Activated CD4-positive, alpha-beta T cell treated with anti-CD3 and anti-CD28 coated beads for 36 hours (primary cell): ENCODE measurements at regions not wholly inside any gene's neighbourhood (a gene's known extent, or its start where the extent isn't known, plus 50 kb on each side); places are given as distances from the start of the nearest gene placed in this dataset.

ENCODE experiments used
- ATAC-seq: fragments of 200-7000 bp; cut with Tn5 transposase; one replicate; pipeline ENCODE4 v1.10.0; 2021; ENCODE audit warnings: mild to moderate bottlenecking, moderate library complexity
- CTCF ChIA-PET: fragments of 350-600 bp; sonication (Branson Sonifier 250); formaldehyde crosslinking; loops from one replicate; lab custom pipeline; 2021; ENCODE audit warnings: antibody characterized with exemption; lab: Charles Lee
- POLR2A ChIA-PET: fragments of 350-600 bp; sonication (Branson Sonifier 250); formaldehyde crosslinking; loops from one replicate; lab custom pipeline; 2021; ENCODE audit warnings: antibody characterized with exemption, inconsistent platforms; lab: Charles Lee
- DNase-seq: peaks from one replicate; pipeline ENCODE4 v3.0.0-alpha.2; 2020
- H3K27ac Mint-ChIP-seq: one replicate; pipeline ENCODE4 v1.8.0; 2021; ENCODE audit warnings: mixed read lengths
- H3K27me3 Mint-ChIP-seq: one replicate; pipeline ENCODE4 v1.8.0; 2021; ENCODE audit warnings: mixed read lengths
- H3K36me3 Mint-ChIP-seq: one replicate; pipeline ENCODE4 v1.8.0; 2021; ENCODE audit warnings: low read depth, mixed read lengths
- H3K4me1 Mint-ChIP-seq: one replicate; pipeline ENCODE4 v1.8.0; 2021; ENCODE audit warnings: mixed read lengths
- H3K4me3 Mint-ChIP-seq: one replicate; pipeline ENCODE4 v1.8.0; 2021; ENCODE audit warnings: mild to moderate bottlenecking, moderate library complexity, mixed read lengths
- H3K9me3 Mint-ChIP-seq: one replicate; pipeline ENCODE4 v1.8.0; 2021; ENCODE audit warnings: low read depth, mixed read lengths
- intact Hi-C, 2 experiments: fragments of 100-400 bp; cut with DNase I in 1 of 2; cut with micrococcal nuclease in 1 of 2; formaldehyde crosslinking; loops; one replicate each; pipeline versions ENCODE4 v1.14.2 to v1.15.1; 2022 to 2024; cut with DNase I, micrococcal nuclease

DNA sequence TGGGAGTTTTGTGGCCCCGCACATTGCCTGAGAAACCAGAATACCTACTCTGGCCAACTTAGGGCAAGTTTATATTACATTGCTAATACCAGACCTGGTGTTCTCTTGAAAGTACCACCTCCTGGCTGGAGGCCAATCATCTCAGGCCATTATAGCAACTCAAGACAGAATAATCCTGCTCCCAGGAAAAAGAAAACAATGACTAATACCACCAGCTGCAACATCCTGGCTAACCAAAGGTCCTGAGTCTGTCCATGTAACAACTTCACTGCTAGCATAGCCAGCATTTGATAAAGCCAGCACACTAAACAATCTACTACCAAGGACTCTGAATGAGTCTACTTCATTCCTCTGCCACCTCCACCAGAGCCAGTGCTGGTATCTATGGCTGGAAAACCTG is 1298.7 kb upstream of the CNTN5 start:
- DNase-seq = no peak
- Mint-ChIP-seq H3K4me3 (no peak overlapping the region), H3K27ac (no peak overlapping the region), H3K36me3 (no peaks in the 10 kb centered on the region), H3K9me3 (peaks cover 4% of the 10 kb centered on the region), H3K4me1 (no peaks in the 10 kb centered on the region), H3K27me3 (no peaks in the 10 kb centered on the region)
- ATAC-seq = no peak
- ChIA-PET CTCF (no interaction called here), POLR2A (no interaction called here)
- intact Hi-C loops = no loop called here

DNA sequence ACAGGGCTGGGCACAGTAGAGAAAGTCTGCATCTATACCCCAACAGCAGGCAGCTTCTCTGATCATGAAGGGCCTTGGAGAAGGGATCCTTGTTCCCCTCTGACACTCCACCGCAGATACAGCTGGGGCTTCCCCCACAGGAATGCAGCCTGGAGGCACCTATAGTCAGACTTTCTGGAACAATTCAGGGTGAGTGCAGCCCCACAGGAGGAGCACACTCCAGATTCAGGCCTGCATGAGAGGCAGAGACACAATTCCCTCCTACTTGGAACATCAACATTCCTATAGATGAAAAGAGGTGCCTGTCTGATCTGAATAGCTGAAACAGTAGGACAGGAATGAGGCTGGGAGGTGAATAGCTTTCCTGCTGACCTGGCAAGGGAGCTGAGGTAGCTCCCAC is 1298.0 kb upstream of the CNTN5 start:
- Mint-ChIP-seq H3K27me3 (no peaks in the 10 kb centered on the region), H3K4me3 (no peak overlapping the region), H3K9me3 (peaks cover 4% of the 10 kb centered on the region), H3K27ac (no peak overlapping the region), H3K4me1 (no peaks in the 10 kb centered on the region), H3K36me3 (no peaks in the 10 kb centered on the region)
- CTCF ChIA-PET = no interaction called here
- intact Hi-C loops = no loop called here
- DNase-seq (no peak), ATAC-seq (no peak)
- POLR2A ChIA-PET = no interaction called here

DNA sequence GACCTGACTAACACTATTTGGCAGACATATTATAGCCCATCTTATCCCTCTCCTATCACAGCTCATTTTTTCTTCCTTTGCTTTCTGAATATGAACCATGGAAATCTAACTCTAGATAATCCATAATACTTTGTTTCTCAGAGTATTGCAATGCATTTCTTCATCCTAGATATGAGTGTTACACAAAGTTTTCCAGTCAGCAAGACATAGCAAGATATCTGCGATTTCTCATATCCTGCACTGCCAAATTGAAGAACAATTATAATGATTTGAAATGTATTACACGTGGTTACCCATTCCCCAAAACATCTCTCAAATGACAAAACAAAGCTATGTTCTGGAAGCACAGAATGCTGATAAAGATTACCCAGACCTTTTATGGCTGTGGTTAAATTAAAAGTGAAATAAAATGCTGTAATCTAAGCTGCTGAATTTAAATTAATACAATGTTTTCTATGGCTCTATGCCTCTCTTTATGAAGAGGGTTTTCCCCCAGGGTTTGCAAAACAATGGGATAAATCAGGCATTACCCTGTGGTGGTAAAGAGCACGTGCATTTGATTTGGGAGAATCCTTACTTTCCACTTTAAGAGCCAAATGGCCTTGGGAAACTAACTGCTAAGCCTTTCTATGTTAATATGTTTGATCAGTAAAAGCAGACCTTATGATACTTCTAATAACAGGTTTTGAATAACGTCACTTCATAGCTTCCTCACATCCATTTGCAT is 1291.0 kb upstream of the CNTN5 start:
- no peak overlapping the region for H3K27ac Mint-ChIP-seq
- CTCF ChIA-PET = no interaction called here

DNA sequence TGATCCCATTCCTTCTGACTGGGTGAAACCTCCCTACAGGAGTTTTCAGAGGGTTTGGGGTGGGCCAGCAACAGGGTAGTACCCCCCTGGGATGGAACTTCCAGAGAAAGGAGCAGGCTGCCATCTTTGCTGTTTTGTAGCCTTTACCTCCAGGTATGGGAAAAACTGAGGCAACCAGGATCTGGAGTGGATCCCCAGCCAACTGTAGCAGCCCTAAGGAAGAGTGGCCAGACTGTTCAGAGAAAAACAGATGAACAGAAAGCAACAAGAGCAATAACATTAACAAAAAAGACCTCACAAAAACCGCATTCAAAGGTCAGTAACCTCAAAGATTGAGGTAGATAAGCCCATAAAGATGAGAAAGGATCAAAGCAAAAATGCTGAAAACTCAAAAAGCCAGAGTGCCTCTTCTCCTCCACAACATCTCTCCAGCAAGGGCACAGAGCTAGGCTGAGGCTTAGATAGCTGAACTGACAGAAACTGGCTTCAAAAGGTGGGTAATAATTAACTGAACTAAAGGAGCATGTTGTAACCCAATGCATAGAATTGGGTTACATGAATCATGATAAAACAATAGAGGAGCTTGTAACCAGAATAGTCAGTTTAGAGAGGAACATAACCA is 1288.6 kb upstream of the CNTN5 start:
- no peak overlapping the region for H3K4me3 Mint-ChIP-seq
- POLR2A ChIA-PET = no interaction called here
- no peaks in the 10 kb centered on the region for H3K27me3 Mint-ChIP-seq
- intact Hi-C loops = no loop called here
- DNase-seq = no peak
- ATAC-seq = no peak
- no peaks in the 10 kb centered on the region for H3K36me3 Mint-ChIP-seq
- CTCF ChIA-PET = no interaction called here
- no peaks in the 10 kb centered on the region for H3K4me1 Mint-ChIP-seq
- no peak overlapping the region for H3K27ac Mint-ChIP-seq
- peaks cover 11% of the 10 kb centered on the region for H3K9me3 Mint-ChIP-seq

More for the DNA sequence above, 1291.0 kb upstream of the CNTN5 start:
- Mint-ChIP-seq H3K27me3 (no peaks in the 10 kb centered on the region), H3K4me3 (no peak overlapping the region), H3K4me1 (no peaks in the 10 kb centered on the region), H3K36me3 (no peaks in the 10 kb centered on the region), H3K9me3 (peaks cover 15% of the 10 kb centered on the region)
- no peak for ATAC-seq
- intact Hi-C loops = no loop called here
- DNase-seq = no peak
- POLR2A ChIA-PET = interaction anchor here (0.5 kb wide), 1 partner anchor 605 kb away, joined by 3 read pairs; no protein-coding TSS in a partner anchor

DNA sequence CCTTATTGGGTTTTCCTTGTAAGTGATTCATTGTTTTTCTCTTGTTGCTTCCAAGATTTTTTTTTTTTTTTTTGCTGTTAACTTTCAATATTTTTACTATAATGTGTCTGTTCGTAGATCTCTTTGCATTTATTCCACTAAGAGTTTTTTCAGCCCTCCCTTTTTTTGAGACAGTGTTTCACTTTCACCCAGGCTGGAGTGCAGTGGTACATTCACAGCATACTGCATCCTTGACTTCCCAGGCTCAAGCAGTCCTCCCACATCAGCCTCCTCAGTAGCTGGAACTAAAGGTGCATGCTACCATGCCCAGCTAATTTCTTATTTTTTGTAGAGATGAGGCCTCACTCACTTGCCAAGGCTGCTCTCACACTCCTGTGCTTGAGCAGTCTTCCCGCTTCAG is 1282.0 kb upstream of the CNTN5 start:
- Mint-ChIP-seq H3K27ac (no peak overlapping the region), H3K36me3 (no peaks in the 10 kb centered on the region), H3K27me3 (no peaks in the 10 kb centered on the region), H3K4me1 (no peaks in the 10 kb centered on the region), H3K9me3 (peaks cover 10% of the 10 kb centered on the region), H3K4me3 (no peak overlapping the region)
- POLR2A ChIA-PET = no interaction called here
- ATAC-seq (no peak), DNase-seq (no peak)
- intact Hi-C loops = no loop called here
- CTCF ChIA-PET = interaction anchor here (0.9 kb wide), 1 partner anchor 10 kb away, joined by 3 read pairs; no protein-coding TSS in a partner anchor

DNA sequence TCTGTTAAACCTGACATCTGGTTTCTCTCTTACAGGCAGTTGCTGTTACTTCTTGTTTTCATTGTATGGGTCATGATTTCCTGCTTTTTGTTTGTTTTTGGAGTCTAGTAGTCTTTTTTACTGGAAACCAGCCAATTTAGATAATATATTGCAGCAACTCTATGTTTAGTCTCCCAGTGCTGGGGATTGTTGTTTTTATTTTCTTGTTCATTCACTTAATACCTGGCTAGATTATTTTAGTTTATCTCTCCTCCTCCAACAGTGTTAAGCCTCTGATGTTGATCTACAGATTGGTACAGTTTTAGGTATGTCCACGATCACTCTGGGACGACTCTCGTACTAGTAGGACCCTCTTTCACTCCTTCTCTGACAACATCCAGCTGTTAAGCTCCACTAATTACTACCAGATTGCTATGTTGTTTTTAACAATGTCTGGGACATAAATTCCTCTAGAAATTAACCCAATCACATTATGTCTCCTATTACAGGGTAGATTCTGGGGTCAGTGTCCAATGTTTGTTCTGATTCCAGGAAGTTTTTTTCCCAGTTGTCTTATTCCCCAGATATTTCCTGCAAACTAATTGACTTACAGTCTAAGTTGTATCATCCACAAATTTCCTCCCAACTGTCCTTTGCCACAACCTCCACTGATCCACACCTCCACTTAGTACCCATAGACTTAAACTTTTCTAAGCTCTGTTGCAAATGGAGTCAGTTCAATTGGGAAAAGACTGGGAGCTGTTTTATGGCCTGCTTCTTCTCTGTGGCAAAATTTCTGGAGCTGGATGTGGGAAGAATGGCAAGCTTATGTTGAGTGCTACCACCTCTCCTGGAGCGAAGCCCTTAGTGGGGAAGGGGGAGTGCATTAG is 1280.6 kb upstream of the CNTN5 start:
- DNase-seq (no peak), ATAC-seq (no peak)
- Mint-ChIP-seq H3K4me3 (no peak overlapping the region), H3K36me3 (no peaks in the 10 kb centered on the region), H3K27me3 (no peaks in the 10 kb centered on the region), H3K4me1 (no peaks in the 10 kb centered on the region), H3K9me3 (peaks cover 4% of the 10 kb centered on the region), H3K27ac (no peak overlapping the region)
- intact Hi-C loops = no loop called here
- ChIA-PET CTCF (no interaction called here), POLR2A (interaction anchor here (0.6 to 0.7 kb wide), 2 partner anchors 501 to 1690 kb away, joined by 3 to 4 read pairs; no protein-coding TSS in a partner anchor)

DNA sequence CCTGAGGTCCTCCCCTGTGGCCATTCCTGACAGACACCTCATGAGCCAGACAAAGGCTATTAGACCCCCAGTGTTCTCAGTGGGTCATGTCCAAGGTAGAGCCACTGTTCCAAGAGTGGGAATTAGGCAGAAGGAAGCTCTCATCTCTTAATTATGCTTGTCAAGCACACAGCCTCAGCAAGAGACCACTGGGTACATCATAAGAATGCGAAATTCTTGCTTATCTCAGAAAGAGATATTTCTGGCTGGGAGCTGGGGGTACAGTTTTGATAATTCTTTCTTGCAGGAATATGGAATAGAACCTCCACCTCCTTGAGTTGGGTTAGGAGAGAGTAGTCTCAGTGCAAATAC is 1280.0 kb upstream of the CNTN5 start:
- intact Hi-C loops = no loop called here
- Mint-ChIP-seq H3K9me3 (peaks cover 4% of the 10 kb centered on the region), H3K36me3 (no peaks in the 10 kb centered on the region), H3K4me1 (no peaks in the 10 kb centered on the region), H3K27me3 (no peaks in the 10 kb centered on the region), H3K27ac (no peak overlapping the region), H3K4me3 (no peak overlapping the region)
- ATAC-seq (no peak), DNase-seq (no peak)
- POLR2A ChIA-PET = interaction anchor here (0.7 kb wide), 1 partner anchor 502 kb away, joined by 4 read pairs; no protein-coding TSS in a partner anchor
- CTCF ChIA-PET = no interaction called here

DNA sequence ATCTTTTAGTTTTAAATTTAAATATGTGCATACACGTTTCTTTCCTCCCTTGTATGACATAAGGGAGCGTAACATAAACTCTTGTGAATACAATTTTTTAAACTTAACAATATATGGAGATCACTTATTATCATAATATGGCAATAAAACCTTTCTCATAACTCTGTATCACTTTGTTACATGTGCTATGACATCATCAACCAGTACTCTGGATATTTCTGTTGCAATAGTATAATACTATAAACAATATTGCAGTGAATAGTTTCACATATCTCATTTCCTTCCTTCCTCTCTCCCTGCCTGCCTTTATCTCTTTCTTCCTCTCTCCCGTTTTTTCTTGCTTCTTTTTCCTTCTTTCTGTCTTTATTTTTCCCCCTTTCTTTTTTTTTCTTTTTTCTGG is 1278.0 kb upstream of the CNTN5 start:
- intact Hi-C loops = no loop called here
- Mint-ChIP-seq H3K27ac (no peak overlapping the region), H3K4me1 (no peaks in the 10 kb centered on the region), H3K36me3 (no peaks in the 10 kb centered on the region), H3K27me3 (no peaks in the 10 kb centered on the region), H3K4me3 (no peak overlapping the region), H3K9me3 (no peaks in the 10 kb centered on the region)
- ATAC-seq = no peak
- POLR2A ChIA-PET = no interaction called here
- no peak for DNase-seq
- CTCF ChIA-PET = no interaction called here

DNA sequence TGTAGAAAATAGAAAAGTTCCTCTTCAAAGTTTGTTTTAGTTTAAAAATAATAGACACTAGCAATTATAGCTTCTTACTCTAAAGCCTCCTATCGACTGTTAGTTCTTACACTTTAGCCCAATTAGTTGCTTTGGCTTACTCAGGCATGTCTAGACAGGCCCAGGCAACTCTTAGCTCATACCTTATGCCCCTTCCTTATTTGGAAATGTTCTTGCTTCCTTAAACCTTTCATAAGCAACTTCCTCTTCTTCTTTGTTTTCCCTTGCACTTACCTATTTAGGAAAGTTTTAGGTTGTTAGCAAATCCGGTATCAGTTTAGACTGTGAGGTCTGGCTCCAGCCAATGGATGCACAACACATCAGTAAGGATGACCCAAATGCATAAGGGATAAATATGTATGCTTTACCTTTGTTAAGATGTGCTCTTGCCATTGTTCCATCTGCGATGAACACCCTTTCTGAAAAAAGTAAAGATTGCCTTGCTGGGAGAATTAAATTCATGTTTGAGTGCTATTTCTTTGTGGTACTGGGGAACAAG is 1277.5 kb upstream of the CNTN5 start:
- no peak for DNase-seq
- no peaks in the 10 kb centered on the region for H3K36me3 Mint-ChIP-seq
- CTCF ChIA-PET = no interaction called here
- H3K4me3 Mint-ChIP-seq = no peak overlapping the region
- no peaks in the 10 kb centered on the region for H3K9me3 Mint-ChIP-seq
- no peaks in the 10 kb centered on the region for H3K4me1 Mint-ChIP-seq
- no peak overlapping the region for H3K27ac Mint-ChIP-seq
- POLR2A ChIA-PET = no interaction called here
- no peaks in the 10 kb centered on the region for H3K27me3 Mint-ChIP-seq
- intact Hi-C loops = no loop called here
- no peak for ATAC-seq

DNA sequence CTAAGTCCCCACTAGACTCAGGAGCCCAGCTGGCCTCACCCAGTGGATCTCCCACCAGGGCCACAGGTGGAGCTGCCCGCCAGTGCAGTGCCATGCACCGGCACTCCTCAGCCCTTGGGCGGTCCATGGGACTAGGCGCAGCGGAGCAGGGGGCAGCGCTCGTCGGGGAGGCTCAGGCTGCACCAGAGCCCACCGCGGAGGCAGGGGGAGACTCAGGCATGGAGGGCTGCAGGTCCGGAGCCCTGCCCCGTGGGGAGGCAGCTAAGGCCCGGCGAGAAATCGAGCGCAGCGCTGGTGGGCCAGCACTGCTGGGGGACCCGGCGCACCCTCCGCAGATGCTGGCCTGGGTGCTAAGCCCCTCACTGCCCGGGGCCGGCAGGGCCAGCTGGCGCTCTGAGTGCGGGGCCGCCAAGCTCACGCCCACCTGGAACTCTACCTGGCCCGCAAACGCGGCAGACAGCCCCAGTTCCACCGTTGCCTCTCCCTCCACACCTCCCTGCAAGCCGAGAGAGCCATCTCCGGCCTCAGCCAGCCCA is 1275.2 kb upstream of the CNTN5 start:
- Mint-ChIP-seq H3K36me3 (no peaks in the 10 kb centered on the region), H3K9me3 (no peaks in the 10 kb centered on the region), H3K27ac (no peak overlapping the region), H3K4me1 (no peaks in the 10 kb centered on the region), H3K27me3 (no peaks in the 10 kb centered on the region), H3K4me3 (no peak overlapping the region)
- ATAC-seq = no peak
- intact Hi-C loops = no loop called here
- CTCF ChIA-PET = no interaction called here
- POLR2A ChIA-PET = no interaction called here
- no peak for DNase-seq

DNA sequence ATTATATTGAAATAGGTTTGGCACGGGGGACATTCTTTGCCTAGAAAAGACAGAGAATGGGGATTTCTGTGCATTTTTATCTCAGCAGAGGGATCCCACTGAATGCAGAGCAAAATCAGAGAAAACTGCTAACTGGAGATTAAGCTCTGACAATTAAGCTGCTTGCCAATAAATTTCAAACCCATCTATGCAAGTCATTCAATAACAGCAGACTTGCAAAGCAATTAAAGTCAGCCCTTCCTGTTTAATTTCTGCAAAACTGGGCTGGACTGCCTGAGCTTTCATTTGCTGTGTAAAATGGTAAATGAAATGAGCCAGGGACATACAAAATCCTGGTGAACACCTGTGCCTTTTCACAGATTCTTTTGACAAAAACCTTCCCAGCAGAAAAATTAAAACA is 1273.9 kb upstream of the CNTN5 start:
- intact Hi-C loops = no loop called here
- Mint-ChIP-seq H3K9me3 (no peaks in the 10 kb centered on the region), H3K4me1 (no peaks in the 10 kb centered on the region), H3K27me3 (no peaks in the 10 kb centered on the region), H3K27ac (no peak overlapping the region), H3K36me3 (no peaks in the 10 kb centered on the region), H3K4me3 (no peak overlapping the region)
- ATAC-seq = no peak
- ChIA-PET POLR2A (no interaction called here), CTCF (no interaction called here)
- DNase-seq = no peak
